PC-3 (cell line): ENCODE measurements at regions not wholly inside any gene's neighbourhood (a gene's known extent, or its start where the extent isn't known, plus 50 kb on each side); places are given as distances from the start of the nearest gene placed in this dataset.
"Not testable (repeated sequence)": the region's sequence is repeated elsewhere in the genome, so short reads cannot be mapped to it uniquely, and the experiment has no call there.

Experiments used
- ATAC-seq: fragments of 200-7000 bp; cut with Tn5 transposase; 2 replicates; pipeline ENCODE4 v1.9.1; 2020; ENCODE audit warnings: mild to moderate bottlenecking, moderate library complexity
- BruUV-seq: library from RNA; stranded (reverse); fragments of 400-500 nt; replicated peaks from 2 replicates; lab custom pipeline; 2021; lab: Mats Ljungman, UMichigan
- CTCF ChIA-PET: fragments of 300-600 bp; sonication (Branson Sonifier 250); formaldehyde crosslinking; loops from one replicate; lab custom pipeline; 2022; ENCODE audit warnings: antibody characterized with exemption; lab: Charles Lee
- POLR2A ChIA-PET: fragments of 300-600 bp; sonication (Branson Sonifier 250); formaldehyde crosslinking; loops from one replicate; lab custom pipeline; 2022; ENCODE audit warnings: antibody characterized with exemption; ENCODE audit not compliant: unreplicated experiment; lab: Charles Lee
- DNase-seq: peaks from one replicate; pipeline ENCODE4 v3.0.0-alpha.2; 2015
- H2AFZ ChIP-seq: fragments of 300-600 bp; sonication (generic); 2 replicates; pipeline ENCODE4 v1.6.0; 2016; ENCODE audit warnings: antibody characterized with exemption, low read length
- H3F3A ChIP-seq: fragments of 300-600 bp; sonication (generic); one replicate; pipeline ENCODE4 v1.6.0; 2017; ENCODE audit warnings: antibody characterized with exemption, low read length, control low read depth, mild to moderate bottlenecking; ENCODE audit not compliant: unreplicated experiment
- H3K27ac ChIP-seq: fragments of 300-600 bp; sonication (generic); 2 replicates; pipeline ENCODE4 v1.5.1; 2016; ENCODE audit warnings: mild to moderate bottlenecking, low read length
- H3K27me3 ChIP-seq: fragments of 300-600 bp; sonication (generic); 2 replicates; pipeline ENCODE4 v1.6.1; 2016; ENCODE audit warnings: low read length, mixed read lengths
- H3K36me3 ChIP-seq: fragments of 300-600 bp; sonication (generic); 2 replicates; pipeline ENCODE4 v1.6.1; 2016; ENCODE audit warnings: low read depth, mixed run types, low read length, mixed read lengths
- H3K4me1 ChIP-seq: fragments of 300-600 bp; sonication (generic); 2 replicates; pipeline ENCODE4 v1.5.1; 2016; ENCODE audit warnings: low read length; ENCODE audit not compliant: insufficient read depth
- H3K4me2 ChIP-seq: fragments of 300-600 bp; sonication (generic); 2 replicates; pipeline ENCODE4 v1.6.0; 2016; ENCODE audit warnings: low read length
- H3K4me3 ChIP-seq: fragments of 300-600 bp; sonication (generic); 2 replicates; pipeline ENCODE4 v1.5.1; 2016; ENCODE audit warnings: mild to moderate bottlenecking, low read length, mixed read lengths
- H3K79me2 ChIP-seq: fragments of 300-600 bp; sonication (generic); 2 replicates; pipeline ENCODE4 v1.6.1; 2017; ENCODE audit warnings: low read length, mixed read lengths
- H3K9ac ChIP-seq: fragments of 300-600 bp; sonication (generic); 2 replicates; pipeline ENCODE4 v1.6.0; 2016; ENCODE audit warnings: mild to moderate bottlenecking, low read length
- H3K9me2 ChIP-seq: fragments of 300-600 bp; sonication (generic); replicated peaks from 2 replicates; pipeline ENCODE4 v1.6.1; 2016; ENCODE audit warnings: mixed run types, low read length, mixed read lengths
- H3K9me3 ChIP-seq: fragments of 300-600 bp; sonication (generic); 2 replicates; pipeline ENCODE4 v1.6.1; 2016; ENCODE audit warnings: low read length, mixed read lengths
- H4K20me1 ChIP-seq: fragments of 300-600 bp; sonication (generic); 2 replicates; pipeline ENCODE4 v1.6.1; 2016; ENCODE audit warnings: low read length, mixed read lengths
- EZH2 ChIP-seq: fragments of 300-600 bp; sonication (generic); IDR thresholded peaks from one replicate; pipeline ENCODE4 v1.6.1; 2017; ENCODE audit warnings: antibody characterized with exemption, mild to moderate bottlenecking, low read length; ENCODE audit not compliant: unreplicated experiment
- EZH2phosphoT487 ChIP-seq: fragments of 300-600 bp; sonication (generic); IDR thresholded peaks from 2 replicates; pipeline ENCODE4 v1.6.1; 2018; ENCODE audit warnings: mild to moderate bottlenecking, antibody characterized with exemption, low read length, borderline replicate concordance
- intact Hi-C: fragments of 100-400 bp; cut with micrococcal nuclease; formaldehyde crosslinking; loops from 2 replicates; pipeline ENCODE4 v1.9.0; 2023
- TF ChIP-seq, protein P1 (sequence below): fragments of 300-600 bp; sonication (generic); conservative IDR thresholded peaks from 2 replicates; pipeline ENCODE4 v1.5.1; 2017; ENCODE audit warnings: antibody characterized with exemption, low read depth, mild to moderate bottlenecking, low read length

DNA sequence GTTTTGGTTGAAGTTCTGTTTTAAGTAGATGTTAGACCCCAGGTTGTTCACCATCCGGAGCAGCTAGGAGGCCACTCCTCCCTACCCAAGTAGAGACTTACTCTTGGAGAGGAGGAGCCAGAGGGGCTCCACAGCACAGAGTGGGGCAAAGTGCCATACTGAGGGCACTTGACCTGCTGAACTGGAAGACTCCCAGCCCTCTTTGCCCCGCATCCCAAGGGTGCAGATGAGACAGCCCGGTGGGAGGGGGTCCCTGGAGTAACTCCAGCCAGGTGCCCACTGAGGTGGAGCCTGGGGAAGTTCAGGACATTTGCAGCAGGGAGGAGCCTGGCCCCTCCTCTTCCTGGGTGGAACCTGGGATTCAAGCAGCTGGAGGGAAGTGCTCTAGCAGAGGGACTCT, 102.1 kb upstream of the GPR6 start:
- no peak for TF ChIP-seq EZH2phosphoT487
- no peak for TF ChIP-seq EZH2
- TF ChIP-seq, protein P1, sequence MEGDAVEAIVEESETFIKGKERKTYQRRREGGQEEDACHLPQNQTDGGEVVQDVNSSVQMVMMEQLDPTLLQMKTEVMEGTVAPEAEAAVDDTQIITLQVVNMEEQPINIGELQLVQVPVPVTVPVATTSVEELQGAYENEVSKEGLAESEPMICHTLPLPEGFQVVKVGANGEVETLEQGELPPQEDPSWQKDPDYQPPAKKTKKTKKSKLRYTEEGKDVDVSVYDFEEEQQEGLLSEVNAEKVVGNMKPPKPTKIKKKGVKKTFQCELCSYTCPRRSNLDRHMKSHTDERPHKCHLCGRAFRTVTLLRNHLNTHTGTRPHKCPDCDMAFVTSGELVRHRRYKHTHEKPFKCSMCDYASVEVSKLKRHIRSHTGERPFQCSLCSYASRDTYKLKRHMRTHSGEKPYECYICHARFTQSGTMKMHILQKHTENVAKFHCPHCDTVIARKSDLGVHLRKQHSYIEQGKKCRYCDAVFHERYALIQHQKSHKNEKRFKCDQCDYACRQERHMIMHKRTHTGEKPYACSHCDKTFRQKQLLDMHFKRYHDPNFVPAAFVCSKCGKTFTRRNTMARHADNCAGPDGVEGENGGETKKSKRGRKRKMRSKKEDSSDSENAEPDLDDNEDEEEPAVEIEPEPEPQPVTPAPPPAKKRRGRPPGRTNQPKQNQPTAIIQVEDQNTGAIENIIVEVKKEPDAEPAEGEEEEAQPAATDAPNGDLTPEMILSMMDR = no peak
- Histone ChIP-seq H3K79me2 (no peaks in the 10 kb centered on the region), H3K9me3 (no peaks in the 10 kb centered on the region), H3K9me2 (no peaks in the 10 kb centered on the region), H2AFZ (no peak overlapping the region), H3K27ac (no peak overlapping the region), H3F3A (no peaks in the 10 kb centered on the region), H3K27me3 (no peaks in the 10 kb centered on the region), H3K4me2 (no peak overlapping the region), H3K4me3 (no peak overlapping the region), H3K36me3 (no peaks in the 10 kb centered on the region), H4K20me1 (no peaks in the 10 kb centered on the region), H3K4me1 (no peaks in the 10 kb centered on the region; the same call in 1 of the 2 replicates), H3K9ac (no peak overlapping the region)
- no TSS peak for BruUV-seq
- intact Hi-C loops = no loop called here
- ATAC-seq (no peak), DNase-seq (no peak)
- POLR2A ChIA-PET = no interaction called here
- CTCF ChIA-PET = interaction anchor here (0.7 kb wide), 1 partner anchor 164 kb away, joined by 4 read pairs; no protein-coding TSS in a partner anchor

DNA sequence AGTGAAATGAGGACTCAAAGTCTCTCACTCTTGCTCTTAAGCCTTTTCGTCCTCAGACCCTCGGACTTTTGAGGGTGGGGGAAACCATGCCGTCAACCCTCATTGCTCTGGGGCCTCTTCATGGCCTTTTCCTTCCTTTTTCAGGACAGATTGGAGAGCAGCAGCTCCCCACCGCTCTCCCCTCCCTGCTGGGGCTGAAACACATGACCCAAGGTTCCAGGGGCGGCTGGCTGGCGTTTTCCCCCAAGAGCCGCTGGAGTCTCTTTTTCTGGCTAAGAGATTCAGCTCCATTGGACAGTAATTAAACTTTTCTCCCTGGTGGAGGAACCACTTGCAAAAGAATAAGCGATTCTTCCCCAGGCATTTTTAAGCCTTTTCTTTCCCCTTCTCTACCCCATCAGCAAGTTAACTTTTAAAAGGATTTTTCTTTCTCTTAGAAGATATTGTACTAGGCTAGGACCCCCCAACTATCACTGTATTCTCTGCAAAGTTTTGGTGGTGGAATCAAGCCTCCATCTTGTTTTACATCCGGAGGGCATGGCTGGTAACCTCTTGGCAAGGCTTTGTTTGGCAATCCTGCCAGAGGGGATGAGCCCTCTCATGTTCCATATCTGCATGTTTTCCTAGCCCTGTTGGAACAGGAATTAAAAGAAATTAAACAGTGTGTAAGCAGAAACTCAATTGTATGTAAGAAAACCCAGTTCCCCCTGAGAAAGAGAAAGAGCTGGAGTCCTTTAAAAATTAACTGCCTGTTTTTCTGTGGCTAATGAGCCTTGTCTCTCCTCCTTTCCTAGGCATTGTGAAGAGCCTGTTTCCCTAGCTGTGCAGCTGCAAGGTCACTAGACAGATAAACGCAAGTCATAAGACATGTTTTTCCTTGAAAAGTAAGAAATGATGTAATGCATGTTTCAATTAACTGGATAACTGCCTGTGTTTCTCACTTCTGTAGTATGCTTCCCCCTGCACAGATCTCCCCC, 100.8 kb upstream of the GPR6 start:
- DNase-seq = no peak
- intact Hi-C loops = no loop called here
- no peaks in the 10 kb centered on the region; the same call in 1 of the 2 replicates for H3K4me1 ChIP-seq
- no peak overlapping the region for H3K27ac ChIP-seq
- TF ChIP-seq, protein P1 = no peak
- TF ChIP-seq EZH2phosphoT487 (no peak), EZH2 (no peak)
- H3K9me3 ChIP-seq = no peaks in the 10 kb centered on the region
- no peak for ATAC-seq
- H3K36me3 ChIP-seq = no peaks in the 10 kb centered on the region
- ChIA-PET POLR2A (interaction anchor here (0.6 kb wide), 1 partner anchor 370 kb away, joined by 17 read pairs; no protein-coding TSS in a partner anchor), CTCF (no interaction called here)
- H4K20me1 ChIP-seq = no peaks in the 10 kb centered on the region
- no peak overlapping the region for H3K4me2 ChIP-seq
- H3K9me2 ChIP-seq = no peaks in the 10 kb centered on the region
- H3K79me2 ChIP-seq = no peaks in the 10 kb centered on the region
- no peak overlapping the region for H3K4me3 ChIP-seq
- no peak overlapping the region for H3K9ac ChIP-seq
- H3K27me3 ChIP-seq = no peaks in the 10 kb centered on the region
- no peaks in the 10 kb centered on the region for H3F3A ChIP-seq
- no peak overlapping the region for H2AFZ ChIP-seq
- BruUV-seq = no TSS peak

DNA sequence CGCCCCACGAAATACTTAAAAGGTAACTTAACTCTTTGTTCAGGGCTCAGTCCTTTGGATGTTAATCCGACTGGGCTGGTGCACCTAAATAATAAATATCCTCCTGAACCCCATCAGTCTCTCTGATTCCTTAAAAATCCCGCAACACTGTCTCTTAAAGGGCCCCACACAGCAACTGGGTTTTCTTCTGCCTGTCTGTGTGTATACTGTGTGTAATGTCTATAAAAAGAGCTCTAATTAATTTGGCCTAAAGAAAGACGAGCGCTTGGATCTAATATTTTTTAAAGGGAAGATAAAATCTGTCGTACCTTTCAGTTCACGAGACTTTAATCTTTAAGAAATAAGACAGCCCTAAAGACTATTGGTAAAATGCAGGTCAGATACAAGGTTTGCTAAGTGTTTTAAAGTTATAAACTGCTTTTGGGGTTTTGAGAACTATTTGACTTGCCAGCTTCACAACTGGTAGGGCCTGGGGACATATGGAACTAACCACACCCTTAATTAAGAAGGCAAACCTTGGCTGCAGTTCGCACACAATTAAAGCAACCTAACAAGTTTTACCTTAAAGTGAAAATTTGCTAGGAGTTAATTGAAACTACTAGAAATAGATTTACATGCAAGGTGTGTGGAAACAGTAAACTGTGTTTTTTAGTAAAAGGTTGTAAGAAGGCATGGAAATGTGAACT, 100.0 kb upstream of the GPR6 start:
- BruUV-seq, intact Hi-C loops: not testable (repeated sequence)

DNA sequence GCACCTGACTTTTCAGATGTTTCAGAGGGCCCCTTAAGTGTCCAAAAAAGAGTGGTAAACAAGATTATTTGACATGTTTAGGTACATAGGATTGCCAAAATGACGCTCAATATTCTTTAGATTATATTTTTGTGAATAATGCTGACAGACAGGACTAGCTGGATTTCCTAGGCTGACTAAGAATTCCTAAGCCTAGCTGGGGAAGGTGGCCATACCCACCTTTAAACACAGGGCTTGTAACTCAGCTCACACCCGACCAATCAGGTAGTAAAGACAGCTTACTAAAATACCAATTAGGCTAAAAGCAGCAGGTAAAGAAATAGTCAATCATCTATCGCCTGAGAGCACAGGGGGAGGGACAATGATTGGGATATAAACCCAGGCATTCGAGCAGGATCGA, 99.0 kb upstream of the GPR6 start:
- H3K4me3 ChIP-seq, H3K79me2 ChIP-seq, H3K9me3 ChIP-seq, H3K4me1 ChIP-seq, BruUV-seq, H3K9me2 ChIP-seq, H3F3A ChIP-seq, intact Hi-C loops, ATAC-seq, H3K9ac ChIP-seq, H4K20me1 ChIP-seq, POLR2A ChIA-PET, H3K27me3 ChIP-seq, H3K27ac ChIP-seq, CTCF ChIA-PET, H3K36me3 ChIP-seq: not testable (repeated sequence)
- Histone ChIP-seq H3K4me2 (0 out of 2 replicates have a peak overlapping the region, but pooled peaks have one; percentile 16), H2AFZ (0 out of 2 replicates have a peak overlapping the region, but pooled peaks have one; percentile 26)
- peak; percentile 56 for DNase-seq

More for the DNA sequence above, 100.0 kb upstream of the GPR6 start:
- POLR2A ChIA-PET, CTCF ChIA-PET, H3K4me3 ChIP-seq, ATAC-seq, H3K36me3 ChIP-seq, H2AFZ ChIP-seq, H3K27me3 ChIP-seq, H3K27ac ChIP-seq, H4K20me1 ChIP-seq, DNase-seq, H3F3A ChIP-seq, H3K9me3 ChIP-seq, H3K4me1 ChIP-seq, H3K9me2 ChIP-seq, H3K4me2 ChIP-seq, H3K9ac ChIP-seq, H3K79me2 ChIP-seq: not testable (repeated sequence)
